ENCODE measurements at regions not wholly inside any gene's neighbourhood (a gene's known extent, or its start where the extent isn't known, plus 50 kb on each side); places are given as distances from the start of the nearest gene placed in this dataset.

DNA sequence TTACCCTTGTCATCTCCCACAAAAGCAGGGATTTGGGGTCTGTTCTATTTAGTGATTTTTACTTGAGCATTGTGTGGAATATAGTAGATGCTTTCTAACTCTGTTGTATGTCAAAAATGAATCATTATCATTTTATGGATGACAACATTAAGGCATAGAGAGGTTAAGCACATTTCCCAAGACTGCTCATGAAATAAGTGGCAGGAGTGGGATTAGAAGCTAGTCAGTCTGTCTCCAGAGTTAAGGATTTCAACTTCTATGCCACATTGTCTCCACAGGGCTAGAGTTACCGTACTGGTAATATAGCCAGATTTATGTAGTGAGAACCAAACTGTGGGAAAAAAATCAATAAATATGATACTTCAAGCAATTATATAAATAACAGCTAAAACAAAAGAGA, 170.6 kb upstream of the DCN start:
- TF ChIP-seq GATA2 (IDR thresholded peaks at IDR 0.05; ENCODE audit: low read depth, low read length) (no peak), GATA3 (IDR thresholded peaks at IDR 0.05; ENCODE audit: low read depth, low read length) (no peak)
